ENCODE measurements at regions not wholly inside any gene's neighbourhood (a gene's known extent, or its start where the extent isn't known, plus 50 kb on each side); places are given as distances from the start of the nearest gene placed in this dataset.

GRCh38 chr14:101498526-101498860 lies 62.8 kb upstream of the DIO3 start:
- FAIRE-seq (no peak), DNase-seq (ENCODE audit: low read depth, low spot score) (no peak)
- no peak overlapping the region for H3K4me2 ChIP-seq (ENCODE audit: insufficient read depth, low read length)
- no TSS peak for BruUV-seq (replicated peaks)
- intact Hi-C loops (cut with micrococcal nuclease) (no loop called here), dilution Hi-C loops (cut with MboI; ENCODE audit: extremely low pct_ligation_motif_present, low sequenced_read_pairs) (no loop called here)
- no peak overlapping the region for H2AFZ ChIP-seq (ENCODE audit: low read depth, low read length)
- H3K79me2 ChIP-seq (ENCODE audit: control insufficient read depth, insufficient read depth, low read length), result no peaks in the 10 kb centered on the region
- CTCF ChIA-PET, result no interaction called here
- H3K9ac ChIP-seq (replicated peaks; ENCODE audit: extremely low read depth, insufficient read depth, low read length), result no peak overlapping the region
- no peaks in the 10 kb centered on the region for H3K4me1 ChIP-seq (ENCODE audit: control insufficient read depth, extremely low read depth, insufficient read depth, low read length)
- POLR2A ChIA-PET, result no interaction called here
- H3K4me3 ChIP-seq (replicated peaks in 1 of 3; ENCODE audit: insufficient read depth in 1 of 3, low read depth in 1 of 3, low read length in 3 of 3), result no peak overlapping the region
- H3K36me3 ChIP-seq (ENCODE audit: control insufficient read depth in 2 of 2, extremely low read depth in 1 of 2, insufficient read depth in 2 of 2, low read length in 2 of 2), result no peaks in the 10 kb centered on the region
- no peaks in the 10 kb centered on the region for H3K9me3 ChIP-seq (replicated peaks; ENCODE audit: control insufficient read depth, insufficient read depth, low read length)
- H3K27me3 ChIP-seq (ENCODE audit: control insufficient read depth in 2 of 2, insufficient read depth in 2 of 2, low read length in 2 of 2), result no peaks in the 10 kb centered on the region
- H3K9me1 ChIP-seq (replicated peaks; ENCODE audit: control insufficient read depth, extremely low read depth, insufficient read depth, low read length), result no peaks in the 10 kb centered on the region
- H4K20me1 ChIP-seq (replicated peaks; ENCODE audit: control insufficient read depth, extremely low read depth, insufficient read depth, low read length), result no peaks in the 10 kb centered on the region
- no peak for TF ChIP-seq MYC (IDR thresholded peaks at IDR 0.05; ENCODE audit: low read depth, low read length)
- TF ChIP-seq FOS (IDR thresholded peaks at IDR 0.05; ENCODE audit: borderline replicate concordance, insufficient read depth, low read length), result no peak
- TF ChIP-seq CTCF (IDR thresholded peaks at IDR 0.05; ENCODE audit: extremely low read depth in 1 of 2, insufficient read depth in 1 of 2, low read depth in 1 of 2, low read length in 2 of 2), result no peak
- TF ChIP-seq POLR2A (IDR thresholded peaks at IDR 0.05; ENCODE audit: low read depth, low read length), result no peak
- no peak for TF ChIP-seq JUN (IDR thresholded peaks at IDR 0.05; ENCODE audit: borderline replicate concordance, insufficient read depth, insufficient read length, low read depth)
- no peak for TF ChIP-seq POLR2AphosphoS5 (IDR thresholded peaks at IDR 0.05; ENCODE audit: insufficient read depth, low read depth, low read length)
- TF ChIP-seq GATA2 (IDR thresholded peaks at IDR 0.05; ENCODE audit: insufficient read depth, insufficient read length, low read depth, low read length), result no peak
- no peak for TF ChIP-seq MAX (IDR thresholded peaks at IDR 0.05; ENCODE audit: insufficient read depth, insufficient read length)
- no peak for TF ChIP-seq EZH2 (IDR thresholded peaks at IDR 0.05; ENCODE audit: borderline replicate concordance, low read depth, low read length, severe bottlenecking)
- no peak overlapping the region for H3K27ac ChIP-seq (ENCODE audit: insufficient read depth, low read depth, low read length)

Data from endothelial cell of umbilical vein (primary cell).